ENCODE measurements at regions not wholly inside any gene's neighbourhood (a gene's known extent, or its start where the extent isn't known, plus 50 kb on each side); places are given as distances from the start of the nearest gene placed in this dataset.
A peak's percentile ranks its signal among the peaks of the same experiment; 100 is the strongest.

- ChIA-PET CTCF (interaction anchor here (1.0 to 2.6 kb wide), 2 partner anchors 14 to 68 kb away, joined by 3 to 9 read pairs; no protein-coding TSS in a partner anchor), POLR2A (no interaction called here)
- no peak for DNase-seq (ENCODE audit: extremely low spot score)
- no peak for TF ChIP-seq CTCF (IDR thresholded peaks at IDR 0.05; ENCODE audit: control extremely low read depth, extremely low read depth, low read depth, missing control alignments)
Measured at GRCh38 chr12:11965258-11965910, 105.4 kb upstream of the BCL2L14 start.

DNA sequence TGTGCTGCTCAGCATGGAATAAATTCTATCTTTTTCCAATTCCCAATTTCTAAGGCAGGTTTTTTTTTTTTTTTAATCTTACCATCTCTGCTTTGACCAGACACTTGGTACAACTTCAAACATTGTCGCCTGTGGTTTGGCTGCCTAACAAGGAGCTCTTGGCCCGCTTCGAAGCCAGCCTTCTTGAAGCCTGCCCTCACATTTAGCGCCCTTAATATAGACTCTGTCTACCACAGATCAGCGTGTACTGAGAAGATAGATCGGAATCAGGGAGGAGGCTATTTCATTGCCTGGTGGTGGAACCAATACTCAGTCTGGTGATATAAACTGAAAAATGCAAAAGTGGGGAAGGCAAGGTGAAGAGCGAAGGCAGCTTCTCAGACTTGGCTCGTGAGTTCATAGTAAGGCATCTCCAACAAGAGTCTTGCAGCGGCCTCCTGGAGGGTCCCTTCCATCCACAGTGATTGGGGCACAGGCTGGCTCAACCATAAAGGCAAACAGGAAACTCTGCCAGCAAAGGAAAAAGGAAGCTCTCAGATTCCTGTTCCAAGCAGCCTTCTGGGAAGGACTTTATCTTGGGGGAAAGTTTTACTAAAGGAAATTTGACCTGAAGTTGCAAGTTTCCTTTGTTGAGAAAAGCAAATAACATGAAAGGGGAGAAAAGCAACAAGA is 103.2 kb upstream of the BCL2L14 start:
- DNase-seq (ENCODE audit: extremely low spot score): no peak
- TF ChIP-seq CTCF (IDR thresholded peaks at IDR 0.05; ENCODE audit: control extremely low read depth, extremely low read depth, low read depth, missing control alignments): no peak
- ChIA-PET POLR2A (no interaction called here), CTCF (interaction anchor here (0.6 to 1.6 kb wide), 3 partner anchors 9 to 65 kb away, joined by 3 to 5 read pairs (median 4); no protein-coding TSS in a partner anchor)

DNA sequence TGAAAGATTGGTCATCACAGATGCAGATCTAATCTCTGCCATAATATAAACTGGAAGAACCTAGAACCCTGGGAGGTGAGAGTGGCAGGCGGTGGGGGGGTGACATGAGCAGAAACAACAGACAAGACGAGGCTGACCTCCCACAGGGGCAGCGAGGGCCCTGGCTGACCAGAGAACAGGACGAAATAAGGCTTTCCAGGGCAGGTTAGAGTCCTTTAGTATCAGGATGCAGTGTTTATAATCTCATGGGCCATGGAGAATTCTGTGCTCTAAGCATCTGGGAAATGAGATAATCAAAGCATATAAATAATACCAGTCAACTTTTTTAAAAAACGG is 102.7 kb upstream of the BCL2L14 start:
- ChIA-PET POLR2A (no interaction called here), CTCF (interaction anchor here (1.6 kb wide), 1 partner anchor 65 kb away, joined by 5 read pairs; no protein-coding TSS in a partner anchor)
- TF ChIP-seq CTCF (IDR thresholded peaks at IDR 0.05; ENCODE audit: control extremely low read depth, extremely low read depth, low read depth, missing control alignments): no peak
- no peak for DNase-seq (ENCODE audit: extremely low spot score)

- no peak for TF ChIP-seq CTCF (IDR thresholded peaks at IDR 0.05; ENCODE audit: control extremely low read depth, extremely low read depth, low read depth, missing control alignments)
- no peak for DNase-seq (ENCODE audit: extremely low spot score)
- ChIA-PET POLR2A (no interaction called here), CTCF (interaction anchor here (1.3 kb wide), 1 partner anchor 17 kb away, joined by 3 read pairs; no protein-coding TSS in a partner anchor)
Measured at GRCh38 chr12:11968516-11968915, 102.2 kb upstream of the BCL2L14 start.

DNA sequence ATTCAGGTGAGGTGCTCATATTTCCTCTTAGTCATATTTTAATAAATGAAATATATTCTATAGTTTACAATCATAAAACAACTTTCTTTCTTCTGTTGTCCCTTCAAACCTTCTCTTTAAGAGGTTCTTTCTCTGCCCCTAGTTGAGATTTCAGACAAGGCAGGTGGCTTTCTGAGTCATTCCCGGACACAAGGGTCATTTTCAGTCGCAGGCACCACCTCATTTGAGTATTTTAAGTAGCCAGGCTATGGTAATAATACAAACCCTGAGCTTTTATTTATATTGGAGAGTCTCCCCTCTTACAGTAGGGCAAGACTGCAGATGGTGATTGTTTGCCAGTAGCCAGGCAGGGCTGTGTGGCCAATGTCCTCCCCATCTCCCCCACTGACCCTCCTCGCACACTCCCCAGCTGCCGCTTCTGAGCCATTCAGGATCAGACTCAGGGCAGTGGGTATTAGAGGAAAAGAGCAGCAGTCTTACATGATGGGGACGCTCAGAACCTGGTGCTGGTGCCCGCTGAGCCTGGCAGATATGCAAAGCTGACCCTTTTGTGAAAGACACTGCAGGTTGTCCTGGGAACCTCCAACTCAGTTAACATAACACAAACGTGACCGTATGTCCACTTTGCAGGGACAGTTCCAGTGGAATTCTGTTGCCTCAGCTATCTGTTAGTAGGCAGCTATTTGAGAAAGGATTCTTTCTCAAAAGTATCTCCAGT is 101.1 kb upstream of the BCL2L14 start:
- ChIA-PET CTCF (interaction anchor here (1.0 to 1.4 kb wide), 6 partner anchors 10 to 64 kb away, joined by 3 to 7 read pairs (median 4); no protein-coding TSS in a partner anchor), POLR2A (no interaction called here)
- TF ChIP-seq CTCF (IDR thresholded peaks at IDR 0.05; ENCODE audit: control extremely low read depth, extremely low read depth, low read depth, missing control alignments): no peak
- DNase-seq (ENCODE audit: extremely low spot score): peak; percentile 74

DNA sequence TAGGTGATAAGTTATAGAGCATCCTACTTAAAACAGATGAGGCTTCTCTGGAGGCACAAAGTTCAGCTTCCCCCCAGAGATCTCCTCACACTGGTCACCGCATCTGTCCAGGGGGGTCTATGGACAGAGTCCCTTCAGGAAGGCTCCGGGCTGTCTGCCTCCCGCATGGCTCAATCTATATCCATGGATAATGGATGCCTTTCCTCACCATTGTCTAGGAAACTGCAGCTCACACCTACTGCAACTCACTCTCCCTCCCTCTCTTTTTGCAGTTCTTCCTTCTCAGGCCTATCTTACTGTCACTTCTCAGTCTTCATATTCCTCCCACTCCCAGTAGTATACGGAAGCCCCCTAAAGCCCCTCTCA is 100.6 kb upstream of the BCL2L14 start:
- CTCF ChIA-PET: interaction anchor here (1.2 to 1.4 kb wide), 5 partner anchors 9 to 63 kb away, joined by 3 to 7 read pairs (median 4); no protein-coding TSS in a partner anchor
- TF ChIP-seq CTCF (IDR thresholded peaks at IDR 0.05; ENCODE audit: control extremely low read depth, extremely low read depth, low read depth, missing control alignments): no peak
- DNase-seq (ENCODE audit: extremely low spot score): no peak

More for the DNA sequence above, 100.6 kb upstream of the BCL2L14 start:
- POLR2A ChIA-PET: no interaction called here

Data from GM10248 (cell line).